ENCODE measurements at regions not wholly inside any gene's neighbourhood (a gene's known extent, or its start where the extent isn't known, plus 50 kb on each side); places are given as distances from the start of the nearest gene placed in this dataset.

- DNase-seq (ENCODE audit: low read depth in 2 of 2), result no peak
Measured at GRCh38 chr1:115893545-115893944, 52.6 kb upstream of the NHLH2 start.

- no peak for DNase-seq (ENCODE audit: low read depth in 2 of 2)
Measured at GRCh38 chr1:115898020-115898419, 57.1 kb upstream of the NHLH2 start.

DNA sequence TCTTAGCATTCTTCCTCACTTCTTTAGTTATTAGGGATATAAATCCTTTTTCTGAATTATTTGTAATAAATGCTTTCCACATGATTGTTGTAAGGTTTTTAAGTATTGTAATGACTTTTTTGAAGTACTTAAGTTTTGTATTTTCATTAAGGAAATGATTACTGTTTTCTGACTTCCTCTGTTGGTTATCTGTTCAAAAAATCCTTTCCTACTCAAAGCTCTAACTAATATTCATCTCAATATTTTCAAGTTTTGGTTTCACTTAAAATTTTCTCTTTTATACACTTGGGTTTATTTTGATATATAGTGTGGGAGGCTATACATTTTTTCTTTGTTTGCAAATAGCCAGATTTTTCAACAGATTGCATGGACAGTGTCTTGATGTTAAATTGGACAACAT, 59.9 kb upstream of the NHLH2 start:
- DNase-seq (ENCODE audit: low read depth in 2 of 2), result no peak

- no peak for DNase-seq (ENCODE audit: low read depth in 2 of 2)
Measured at GRCh38 chr1:115906627-115907026, 65.7 kb upstream of the NHLH2 start.

- DNase-seq (ENCODE audit: low read depth in 2 of 2), result no peak
Measured at GRCh38 chr1:115907092-115907491, 66.2 kb upstream of the NHLH2 start.

DNA sequence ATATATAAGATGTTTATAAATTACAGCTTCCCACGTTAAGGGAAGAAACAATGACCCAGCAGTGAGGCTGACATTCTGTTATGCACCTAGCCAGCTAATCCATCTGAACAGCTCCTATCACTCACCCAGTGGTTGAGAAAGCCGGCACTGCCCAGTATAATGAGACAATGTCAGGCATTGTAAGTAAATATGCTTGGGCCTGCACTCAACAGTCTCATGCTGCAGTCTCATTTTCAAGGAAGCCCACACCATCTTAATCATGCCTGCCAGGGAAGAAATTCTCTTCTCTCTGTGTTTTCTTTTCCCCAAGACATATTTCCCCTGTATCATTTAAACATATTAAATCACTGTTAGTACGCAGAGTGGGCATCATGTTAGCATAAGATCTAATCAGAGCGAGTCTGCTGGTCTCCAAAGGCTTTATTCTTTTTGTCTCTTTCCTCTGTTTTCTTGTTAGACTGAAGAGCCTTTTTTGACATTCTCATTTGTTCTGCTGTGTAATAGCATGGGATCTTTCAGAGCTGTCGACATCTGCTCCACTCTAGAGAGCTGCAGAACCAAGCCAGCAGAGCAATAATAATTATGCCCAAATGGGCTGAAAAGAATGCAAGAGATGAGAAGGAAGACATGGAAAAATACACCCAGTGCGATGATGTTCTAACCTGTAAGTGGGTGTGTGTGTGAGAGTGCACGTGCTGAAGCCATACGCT, 67.6 kb upstream of the SLC22A15 start:
- DNase-seq (ENCODE audit: low read depth in 2 of 2), result no peak

- DNase-seq (ENCODE audit: low read depth in 2 of 2), result no peak
Measured at GRCh38 chr1:115910231-115910630, 66.1 kb upstream of the SLC22A15 start.

DNA sequence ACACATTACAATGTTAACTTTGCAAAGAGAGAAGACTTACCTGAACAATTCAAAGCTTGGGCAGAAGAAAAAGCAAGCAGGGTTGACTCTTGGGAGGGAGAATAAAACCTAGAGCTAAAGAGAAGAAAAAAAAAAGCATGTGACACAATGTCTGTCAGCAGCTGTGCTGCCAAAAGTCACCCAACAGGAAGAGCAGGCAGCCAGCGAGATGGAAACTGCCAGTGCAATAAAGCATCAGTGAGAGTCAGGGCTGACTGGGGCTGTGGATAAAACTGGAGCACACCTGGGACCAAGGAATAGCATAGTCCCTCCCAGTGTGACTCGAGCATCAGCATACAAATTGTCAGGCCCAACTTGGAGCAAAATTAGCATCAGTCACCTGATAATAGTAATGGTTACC, 65.0 kb upstream of the SLC22A15 start:
- DNase-seq (ENCODE audit: low read depth in 2 of 2), result peak in 1 of 2 donors; percentile 13

DNA sequence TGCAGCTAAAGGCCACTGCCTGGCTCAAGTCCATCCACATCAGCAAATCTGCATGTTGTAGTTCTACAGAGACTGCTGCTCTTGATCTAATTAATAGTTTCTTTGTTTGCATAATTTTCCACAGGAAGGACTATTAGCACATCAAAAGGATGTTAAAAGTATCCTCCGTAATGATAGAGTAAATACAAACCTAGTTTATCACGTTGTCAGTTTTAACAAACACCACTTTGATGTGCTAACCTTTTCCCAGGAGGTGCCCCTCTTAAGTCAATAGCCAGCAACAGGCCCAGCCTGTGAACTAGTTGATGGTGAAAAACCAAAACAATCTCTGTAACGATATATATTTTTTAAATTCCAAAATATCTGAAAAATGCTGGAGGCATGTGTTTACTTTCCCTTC, 64.2 kb upstream of the SLC22A15 start:
- no peak for DNase-seq (ENCODE audit: low read depth in 2 of 2)

DNA sequence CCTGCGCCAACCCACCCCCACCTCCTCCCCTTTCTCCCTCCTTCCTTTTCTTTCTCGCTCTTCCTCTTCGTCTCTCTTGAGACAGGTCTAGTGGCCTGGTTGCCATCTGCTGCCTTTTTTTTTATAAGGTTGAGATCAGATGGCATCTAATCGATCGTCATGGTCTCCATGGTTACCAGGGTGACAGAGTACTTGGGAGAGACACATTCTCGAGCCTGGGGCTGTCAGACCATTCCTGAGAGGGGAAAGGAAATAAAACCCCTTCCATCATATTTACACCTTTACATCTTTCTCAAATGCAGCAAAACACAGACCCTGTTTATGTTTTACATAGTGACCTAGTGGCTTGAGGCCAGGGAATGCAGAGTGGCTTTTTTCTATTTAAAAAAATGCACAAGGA, 53.5 kb upstream of the SLC22A15 start:
- DNase-seq (ENCODE audit: low read depth in 2 of 2), result no peak

DNA sequence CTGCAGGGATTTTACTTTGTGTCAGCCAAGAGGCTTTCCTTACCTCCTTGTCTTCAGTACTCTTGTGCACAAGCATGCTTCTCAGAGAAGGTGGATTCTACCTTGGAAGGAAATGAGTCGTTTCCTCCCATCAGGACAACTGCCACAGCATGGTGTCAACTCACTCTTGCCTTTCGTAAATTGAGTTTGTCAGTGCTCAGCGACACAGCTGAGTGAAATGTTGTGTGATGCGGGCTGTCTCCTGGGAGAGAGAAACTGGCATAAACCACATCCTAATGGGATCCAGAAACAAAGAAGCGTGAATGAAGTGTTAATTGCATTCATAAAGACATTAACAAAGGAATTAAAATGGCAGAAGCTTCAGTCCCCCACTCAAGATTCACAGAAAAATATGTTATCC, 51.5 kb upstream of the SLC22A15 start:
- no peak for DNase-seq (ENCODE audit: low read depth in 2 of 2)

DNA sequence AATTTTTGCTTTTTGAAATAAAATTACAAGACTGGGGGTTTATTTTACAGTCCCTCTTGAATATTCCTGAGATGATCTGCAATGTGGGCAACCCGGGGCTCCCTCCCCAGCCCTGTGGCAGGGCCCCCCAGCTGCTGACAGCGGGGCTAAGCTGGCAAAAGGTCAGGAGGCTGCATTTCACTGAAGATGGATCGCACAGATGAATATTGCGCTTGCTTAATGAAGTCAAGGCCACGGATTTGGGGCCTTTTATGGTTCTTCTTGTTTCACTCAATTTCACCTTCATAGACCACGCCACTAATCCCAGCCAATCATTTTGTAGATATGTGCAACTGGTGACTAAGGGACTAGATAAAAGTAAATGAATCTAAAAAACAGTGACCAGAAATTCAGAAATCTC, 50.8 kb upstream of the SLC22A15 start:
- DNase-seq (ENCODE audit: low read depth in 2 of 2), result no peak

All from lung microvascular endothelial cell (primary cell).